H1 (cell line): ENCODE measurements at regions not wholly inside any gene's neighbourhood (a gene's known extent, or its start where the extent isn't known, plus 50 kb on each side); places are given as distances from the start of the nearest gene placed in this dataset.

Source experiments
- CTCF ChIA-PET: fragments of 300-600 bp; sonication (Branson Sonifier 250); formaldehyde crosslinking; loops from one replicate; lab custom pipeline; 2021; ENCODE audit not compliant: partially characterized antibody; lab: Charles Lee
- POLR2A ChIA-PET: fragments of 300-600 bp; sonication (Branson Sonifier 250); formaldehyde crosslinking; loops from one replicate; lab custom pipeline; 2021; ENCODE audit warnings: inconsistent platforms; ENCODE audit not compliant: partially characterized antibody; lab: Charles Lee
- DNase-seq, 2 experiments: peaks; one replicate each; pipeline versions ENCODE4 v3.0.0 to v3.0.0-alpha.2; 2010 to 2022; ENCODE audit warnings: low spot score in 2 of 2, low read depth in 1 of 2, mixed read lengths in 1 of 2
- FAIRE-seq: peaks from 2 replicates; lab custom pipeline; 2011; peaks lifted over from hg19 to GRCh38; lab: Jason Lieb, UNC
- H2AFZ ChIP-seq: 2 replicates; pipeline ENCODE4 v1.8.1; 2012; ENCODE audit warnings: low read length, inconsistent platforms
- H2AK5ac ChIP-seq: 2 replicates; pipeline ENCODE4 v1.6.1; 2013; ENCODE audit warnings: low read depth, low read length
- H2BK120ac ChIP-seq: replicated peaks from 2 replicates; pipeline ENCODE3; 2013; ENCODE audit warnings: low read depth, low read length, inconsistent platforms
- H2BK12ac ChIP-seq: 2 replicates; pipeline ENCODE4 v1.6.1; 2013; ENCODE audit warnings: low read depth, low read length
- H2BK15ac ChIP-seq: 2 replicates; pipeline ENCODE4 v1.6.1; 2013; ENCODE audit warnings: low read length
- H2BK20ac ChIP-seq: 2 replicates; pipeline ENCODE4 v1.6.1; 2013; ENCODE audit warnings: low read length
- H2BK5ac ChIP-seq: 2 replicates; pipeline ENCODE4 v1.6.1; 2013; ENCODE audit warnings: low read depth, low read length
- H3K14ac ChIP-seq: 2 replicates; pipeline ENCODE4 v1.6.1; 2013; ENCODE audit warnings: inconsistent platforms; ENCODE audit not compliant: insufficient read length
- H3K18ac ChIP-seq: 2 replicates; pipeline ENCODE4 v1.6.1; 2013; ENCODE audit warnings: low read length; ENCODE audit errors: extremely low read depth
- H3K23ac ChIP-seq: 2 replicates; pipeline ENCODE4 v1.6.1; 2013; ENCODE audit warnings: inconsistent platforms; ENCODE audit not compliant: insufficient read length
- H3K23me2 ChIP-seq: 2 replicates; pipeline ENCODE4 v1.6.1; 2013; ENCODE audit warnings: low read depth, low read length
- H3K27ac ChIP-seq: 2 replicates; pipeline ENCODE4 v1.6.1; 2011; ENCODE audit warnings: low read depth, low read length, inconsistent platforms
- H3K27me3 ChIP-seq, 4 experiments: replicated peaks in 1 of 4; 1 replicate in 1 of 4; 2 replicates in 3 of 4; pipeline versions ENCODE4 v1.6.1 to v1.8.1; 2011 to 2013; ENCODE audit warnings: low read length in 3 of 4, mild to moderate bottlenecking in 3 of 4, inconsistent platforms in 2 of 4, mixed read lengths in 2 of 4, moderate library complexity in 1 of 4; ENCODE audit not compliant: control insufficient read depth in 3 of 4, insufficient read depth in 3 of 4; ENCODE audit errors: extremely low read depth in 1 of 4
- H3K36me3 ChIP-seq, 4 experiments: 2 replicates each; pipeline versions ENCODE4 v1.6.1 to v1.8.1; 2011 to 2013; ENCODE audit warnings: mild to moderate bottlenecking in 4 of 4, low read length in 3 of 4, moderate library complexity in 2 of 4, control low read depth in 1 of 4, inconsistent platforms in 1 of 4; ENCODE audit not compliant: insufficient read depth in 4 of 4, control insufficient read depth in 2 of 4
- H3K4ac ChIP-seq: replicated peaks from 2 replicates; pipeline ENCODE3; 2013; ENCODE audit warnings: low read length, low read depth, mixed read lengths, inconsistent platforms; ENCODE audit not compliant: insufficient read length
- H3K4me1 ChIP-seq, 4 experiments: replicated peaks in 1 of 4; 1 replicate in 1 of 4; 2 replicates in 3 of 4; pipeline versions ENCODE4 v1.6.1 to v1.8.1; 2011 to 2013; ENCODE audit warnings: low read length in 3 of 4, inconsistent platforms in 2 of 4, mixed read lengths in 1 of 4; ENCODE audit not compliant: insufficient read depth in 4 of 4, control insufficient read depth in 3 of 4
- H3K4me2 ChIP-seq, 2 experiments: 2 replicates each; pipeline versions ENCODE4 v1.6.1 to v1.8.1; 2011 to 2013; ENCODE audit warnings: low read depth in 2 of 2, low read length in 2 of 2, control low read depth in 1 of 2, inconsistent platforms in 1 of 2, mild to moderate bottlenecking in 1 of 2; ENCODE audit not compliant: insufficient read depth in 1 of 2
- H3K4me3 ChIP-seq, 4 experiments: fragments of 200-600, 300-600 bp in 1 of 4; sonication (generic), shearing (Covaris generic), sonication (Bioruptor Twin) in 1 of 4; 2 replicates each; pipeline versions ENCODE4 v1.5.1 to v1.8.1; 2011 to 2016; ENCODE audit warnings: low read length in 4 of 4, low read depth in 3 of 4, control low read depth in 2 of 4, inconsistent platforms in 2 of 4, mild to moderate bottlenecking in 2 of 4, mixed read lengths in 1 of 4, moderate library complexity in 1 of 4; ENCODE audit not compliant: insufficient read depth in 2 of 4; ENCODE audit errors: extremely low read depth in 1 of 4
- H3K56ac ChIP-seq: replicated peaks from 2 replicates; pipeline ENCODE3; 2013; ENCODE audit warnings: low read depth, mild to moderate bottlenecking, mixed read lengths, low read length, inconsistent platforms; ENCODE audit not compliant: insufficient read length
- H3K79me1 ChIP-seq: 2 replicates; pipeline ENCODE4 v1.6.1; 2013; ENCODE audit warnings: low read depth, low read length, control low read depth
- H3K79me2 ChIP-seq, 2 experiments: 2 replicates each; pipeline versions ENCODE4 v1.6.1 to v1.8.1; 2012 to 2013; ENCODE audit warnings: low read length in 2 of 2, mild to moderate bottlenecking in 2 of 2, inconsistent platforms in 1 of 2; ENCODE audit not compliant: insufficient read depth in 2 of 2, control insufficient read depth in 1 of 2
- H3K9ac ChIP-seq, 4 experiments: replicated peaks in 1 of 4; 1 replicate in 1 of 4; 2 replicates in 3 of 4; pipeline versions ENCODE4 v1.6.1 to v1.8.1; 2011 to 2013; ENCODE audit warnings: low read depth in 3 of 4, low read length in 3 of 4, control low read depth in 2 of 4, mild to moderate bottlenecking in 2 of 4, moderate library complexity in 2 of 4, inconsistent platforms in 1 of 4; ENCODE audit errors: extremely low read depth in 1 of 4
- H3K9me3 ChIP-seq, 2 experiments: 2 replicates each; pipeline versions ENCODE4 v1.6.1 to v1.8.1; 2012 to 2013; ENCODE audit warnings: mild to moderate bottlenecking in 2 of 2, moderate library complexity in 2 of 2, control low read depth in 1 of 2, inconsistent platforms in 1 of 2, low read depth in 1 of 2, low read length in 1 of 2, mixed read lengths in 1 of 2; ENCODE audit not compliant: insufficient read depth in 2 of 2
- H4K20me1 ChIP-seq, 2 experiments: replicated peaks in 1 of 2; 2 replicates each; pipeline versions ENCODE3 to v1.8.1; 2011 to 2013; ENCODE audit warnings: inconsistent platforms in 2 of 2, low read length in 2 of 2, mild to moderate bottlenecking in 1 of 2; ENCODE audit not compliant: insufficient read depth in 2 of 2, control insufficient read depth in 1 of 2
- H4K5ac ChIP-seq: 2 replicates; pipeline ENCODE4 v1.6.1; 2013; ENCODE audit warnings: low read length, low read depth, mixed read lengths, inconsistent platforms; ENCODE audit not compliant: insufficient read length
- H4K8ac ChIP-seq: 2 replicates; pipeline ENCODE4 v1.8.0; 2013; ENCODE audit warnings: mild to moderate bottlenecking, moderate library complexity, low read length, inconsistent platforms; ENCODE audit not compliant: insufficient read depth; ENCODE audit errors: extremely low read depth
- H4K91ac ChIP-seq: replicated peaks from 2 replicates; pipeline ENCODE3; 2013; ENCODE audit warnings: low read length, mixed read lengths, inconsistent platforms; ENCODE audit not compliant: insufficient read length
- ASH2L ChIP-seq: fragments of 200-600, 300-600 bp; sonication (generic); IDR thresholded peaks from one replicate; pipeline ENCODE4 v1.7.1; 2017; ENCODE audit warnings: low read length
- CBX8 ChIP-seq: fragments of 300-800, 300-1000 bp; sonication (generic); IDR thresholded peaks from 2 replicates; pipeline ENCODE4 v1.7.1; 2016; ENCODE audit warnings: low read depth, low read length, borderline replicate concordance
- FOSL1 ChIP-seq: IDR thresholded peaks from 2 replicates; pipeline ENCODE4 v1.6.1; 2011; ENCODE audit warnings: mild to moderate bottlenecking, low read depth, low read length, moderate library complexity; ENCODE audit not compliant: insufficient read depth
- WGBS, 2 experiments: shearing (Covaris generic) in 1 of 2; methylation state at CpG; one replicate each; pipeline versions ENCODE4 v1.1.6 to v1.1.7; 2013 to 2015; ENCODE audit warnings: low lambda C conversion rate in 2 of 2, mixed read lengths in 2 of 2, inconsistent platforms in 1 of 2, low coverage in 1 of 2, missing lambda C conversion rate in 1 of 2; ENCODE audit not compliant: insufficient replicate concordance in 2 of 2, insufficient coverage in 1 of 2, insufficient read length in 1 of 2; ENCODE audit errors: extremely low coverage in 1 of 2, missing lambda C conversion rate in 1 of 2; 5-methylcytosine and 5-hydroxymethylcytosine counted together

DNA sequence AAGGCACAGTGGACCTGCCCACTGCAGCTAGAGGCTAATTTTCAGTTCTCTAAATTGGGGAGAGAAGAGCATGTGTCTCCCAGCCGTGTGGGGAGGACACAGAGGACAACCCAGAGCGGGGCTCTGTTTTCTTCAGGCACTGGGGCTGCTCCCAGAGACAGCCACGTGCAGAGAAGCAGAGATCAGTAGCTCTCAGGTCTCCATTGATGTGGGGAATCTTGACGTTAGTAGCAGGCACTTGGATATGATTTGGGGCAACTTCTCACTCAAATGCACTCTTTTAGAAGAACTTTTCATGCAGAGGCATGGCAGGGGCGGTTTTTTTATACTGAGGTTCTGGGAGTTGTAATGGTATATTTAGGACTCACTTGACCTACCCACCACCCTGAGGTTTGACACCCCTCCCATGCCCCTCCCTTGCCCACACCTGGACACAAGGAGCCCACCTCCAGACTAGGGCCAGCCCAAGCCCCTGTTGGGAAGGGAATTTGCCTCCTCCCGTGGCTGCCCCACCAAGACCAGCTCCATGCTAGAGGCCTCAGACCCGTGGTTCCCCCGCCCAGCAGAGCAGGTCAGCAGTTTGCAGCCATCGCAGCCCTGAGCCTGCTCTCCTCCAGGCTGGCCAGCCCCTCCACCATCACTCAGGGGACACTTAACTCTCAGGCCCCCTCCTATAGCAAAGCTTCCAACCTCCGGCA is 94.2 kb upstream of the RTL6 start:
- H3K23ac ChIP-seq, result no peak overlapping the region
- H4K91ac ChIP-seq, result no peak overlapping the region
- H3K36me3 ChIP-seq, result no peaks in the 10 kb centered on the region
- H3K79me2 ChIP-seq, result no peaks in the 10 kb centered on the region
- H3K27ac ChIP-seq, result no peak overlapping the region
- H3K27me3 ChIP-seq, result no peaks in the 10 kb centered on the region; a peak in 1 of 7 replicates
- 90% methylated on average over 10 of the region's 10 CpGs; no CpG with 5 or more reads in 1 of the 2 experiments for WGBS, 2 experiments
- H2BK12ac ChIP-seq, result no peak overlapping the region
- H4K8ac ChIP-seq, result no peak overlapping the region; the same call in 1 of the 2 replicates
- H3K23me2 ChIP-seq, result no peaks in the 10 kb centered on the region
- no peak overlapping the region for H2AFZ ChIP-seq
- H3K79me1 ChIP-seq, result no peaks in the 10 kb centered on the region
- FAIRE-seq, result no peak
- H3K4me3 ChIP-seq, result no peak overlapping the region
- H3K14ac ChIP-seq, result no peak overlapping the region
- H2BK15ac ChIP-seq, result no peak overlapping the region; the same call in 1 of the 2 replicates
- H3K4ac ChIP-seq, result no peak overlapping the region
- no peak overlapping the region for H2BK5ac ChIP-seq
- ChIA-PET CTCF (interaction anchor here (0.7 to 2.3 kb wide), 3 partner anchors 16 to 1246 kb away, joined by 4 to 6 read pairs (median 4); no protein-coding TSS in a partner anchor), POLR2A (no interaction called here)
- no peak overlapping the region for H3K4me2 ChIP-seq
- no peak overlapping the region for H3K9ac ChIP-seq
- H3K18ac ChIP-seq, result no peak overlapping the region
- no peak overlapping the region for H2BK20ac ChIP-seq
- H4K20me1 ChIP-seq, result no peaks in the 10 kb centered on the region
- no peak overlapping the region for H2BK120ac ChIP-seq
- no peak overlapping the region for H4K5ac ChIP-seq
- no peak overlapping the region for H2AK5ac ChIP-seq
- no peak for DNase-seq
- peaks cover 6 to 13% of the 10 kb centered on the region in 2 experiments; a peak in 1 of 4 replicates for H3K9me3 ChIP-seq
- peaks cover 0 to 12% (median 7%) of the 10 kb centered on the region in 4 experiments; a peak in 4 of 7 replicates for H3K4me1 ChIP-seq
- H3K56ac ChIP-seq, result no peak overlapping the region
- TF ChIP-seq FOSL1, result no peak
- no peak for TF ChIP-seq CBX8
- no peak for TF ChIP-seq ASH2L
